ENCODE measurements at regions not wholly inside any gene's neighbourhood (a gene's known extent, or its start where the extent isn't known, plus 50 kb on each side); places are given as distances from the start of the nearest gene placed in this dataset.
A peak's percentile ranks its signal among the peaks of the same experiment; 100 is the strongest.

DNA sequence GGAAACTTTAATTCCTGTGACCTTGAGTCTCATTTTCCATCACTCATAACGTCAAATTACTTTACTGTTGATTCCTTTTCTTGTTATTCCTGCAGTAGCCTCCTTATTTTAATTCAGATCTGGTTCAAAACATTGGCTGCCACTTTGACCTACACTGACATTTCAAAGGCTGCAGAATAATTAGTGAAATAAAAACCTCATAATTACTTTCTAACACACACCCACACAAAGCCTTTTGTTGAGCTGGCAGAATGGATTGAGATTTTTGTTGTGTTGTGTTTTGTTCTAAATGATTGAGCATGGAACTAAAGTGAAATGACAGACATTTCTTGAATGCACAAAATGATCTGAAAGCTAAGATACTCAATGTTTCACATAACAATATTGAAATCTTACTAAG is 507.5 kb upstream of the STXBP6 start (continued):
- TF ChIP-seq, protein P1, sequence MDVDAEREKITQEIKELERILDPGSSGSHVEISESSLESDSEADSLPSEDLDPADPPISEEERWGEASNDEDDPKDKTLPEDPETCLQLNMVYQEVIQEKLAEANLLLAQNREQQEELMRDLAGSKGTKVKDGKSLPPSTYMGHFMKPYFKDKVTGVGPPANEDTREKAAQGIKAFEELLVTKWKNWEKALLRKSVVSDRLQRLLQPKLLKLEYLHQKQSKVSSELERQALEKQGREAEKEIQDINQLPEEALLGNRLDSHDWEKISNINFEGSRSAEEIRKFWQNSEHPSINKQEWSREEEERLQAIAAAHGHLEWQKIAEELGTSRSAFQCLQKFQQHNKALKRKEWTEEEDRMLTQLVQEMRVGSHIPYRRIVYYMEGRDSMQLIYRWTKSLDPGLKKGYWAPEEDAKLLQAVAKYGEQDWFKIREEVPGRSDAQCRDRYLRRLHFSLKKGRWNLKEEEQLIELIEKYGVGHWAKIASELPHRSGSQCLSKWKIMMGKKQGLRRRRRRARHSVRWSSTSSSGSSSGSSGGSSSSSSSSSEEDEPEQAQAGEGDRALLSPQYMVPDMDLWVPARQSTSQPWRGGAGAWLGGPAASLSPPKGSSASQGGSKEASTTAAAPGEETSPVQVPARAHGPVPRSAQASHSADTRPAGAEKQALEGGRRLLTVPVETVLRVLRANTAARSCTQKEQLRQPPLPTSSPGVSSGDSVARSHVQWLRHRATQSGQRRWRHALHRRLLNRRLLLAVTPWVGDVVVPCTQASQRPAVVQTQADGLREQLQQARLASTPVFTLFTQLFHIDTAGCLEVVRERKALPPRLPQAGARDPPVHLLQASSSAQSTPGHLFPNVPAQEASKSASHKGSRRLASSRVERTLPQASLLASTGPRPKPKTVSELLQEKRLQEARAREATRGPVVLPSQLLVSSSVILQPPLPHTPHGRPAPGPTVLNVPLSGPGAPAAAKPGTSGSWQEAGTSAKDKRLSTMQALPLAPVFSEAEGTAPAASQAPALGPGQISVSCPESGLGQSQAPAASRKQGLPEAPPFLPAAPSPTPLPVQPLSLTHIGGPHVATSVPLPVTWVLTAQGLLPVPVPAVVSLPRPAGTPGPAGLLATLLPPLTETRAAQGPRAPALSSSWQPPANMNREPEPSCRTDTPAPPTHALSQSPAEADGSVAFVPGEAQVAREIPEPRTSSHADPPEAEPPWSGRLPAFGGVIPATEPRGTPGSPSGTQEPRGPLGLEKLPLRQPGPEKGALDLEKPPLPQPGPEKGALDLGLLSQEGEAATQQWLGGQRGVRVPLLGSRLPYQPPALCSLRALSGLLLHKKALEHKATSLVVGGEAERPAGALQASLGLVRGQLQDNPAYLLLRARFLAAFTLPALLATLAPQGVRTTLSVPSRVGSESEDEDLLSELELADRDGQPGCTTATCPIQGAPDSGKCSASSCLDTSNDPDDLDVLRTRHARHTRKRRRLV (CRISPR knock-in tag; IDR thresholded peaks at IDR 0.05), result no peak
- TF ChIP-seq KDM5B (CRISPR knock-in tag; IDR thresholded peaks at IDR 0.05; ENCODE audit: borderline replicate concordance), result no peak
- TF ChIP-seq HBP1 (CRISPR knock-in tag; IDR thresholded peaks at IDR 0.05; ENCODE audit: low read depth), result no peak
- TF ChIP-seq ZNF12 (CRISPR knock-in tag; IDR thresholded peaks at IDR 0.05), result no peak
- no peak for TF ChIP-seq ZNF256 (CRISPR knock-in tag; conservative IDR thresholded peaks at IDR 0.05)
- no peak for TF ChIP-seq FOXA3 (CRISPR knock-in tag; IDR thresholded peaks at IDR 0.05)
- no peak for TF ChIP-seq FOXK2 (IDR thresholded peaks at IDR 0.05)

GRCh38 chr14:25552826-25553225 is 502.9 kb upstream of the STXBP6 start:
- 1% methylated on average over 2 of the region's 2 CpGs for WGBS (ENCODE audit: low lambda C conversion rate)
- CTCF ChIA-PET (ENCODE audit: low intra/inter-chr PET ratio, low total read pairs), result no interaction called here

More at GRCh38 chr14:25552826-25553225, 502.9 kb upstream of the STXBP6 start:
- no peak overlapping the region for H3K27ac ChIP-seq (ENCODE audit: extremely low read length, insufficient read depth, low read length)
- BruUV-seq (replicated peaks), result no TSS peak
- no peaks in the 10 kb centered on the region for H3K27me3 ChIP-seq (ENCODE audit: control insufficient read depth in 1 of 2, insufficient read depth in 2 of 2, low read length in 2 of 2)
- no peaks in the 10 kb centered on the region for H3K4me1 ChIP-seq (ENCODE audit: insufficient read depth, low read length)
- H3K79me2 ChIP-seq (ENCODE audit: insufficient read depth, low read length), result no peaks in the 10 kb centered on the region
- no peaks in the 10 kb centered on the region for H3K36me3 ChIP-seq (replicated peaks in 1 of 2; ENCODE audit: control insufficient read depth in 1 of 2, insufficient read depth in 2 of 2, low read length in 2 of 2)
- POLR2A ChIA-PET, result no interaction called here
- no peak overlapping the region for H3K4me2 ChIP-seq (ENCODE audit: low read depth, low read length)
- intact Hi-C loops (cut with micrococcal nuclease; ENCODE audit: unreplicated experiment) (no loop called here), in situ Hi-C loops (cut with HindIII; ENCODE audit: extremely low pct_ligation_motif_present, low pct_unique_long_range_greater_than_20kb) (no loop called here)
- TF ChIP-seq CENPX (CRISPR knock-in tag; IDR thresholded peaks at IDR 0.05), result no peak
- peak; percentile 71 for TF ChIP-seq ATF7 (IDR thresholded peaks at IDR 0.05)
- TF ChIP-seq ATF7 (CRISPR knock-in tag; IDR thresholded peaks at IDR 0.05), result no peak
- TF ChIP-seq REL (CRISPR knock-in tag; conservative IDR thresholded peaks at IDR 0.05), result no peak
- peak; percentile 85 for TF ChIP-seq CREB1 (IDR thresholded peaks at IDR 0.05)
- no peak for TF ChIP-seq CREB1 (CRISPR knock-in tag; IDR thresholded peaks at IDR 0.05)
- FAIRE-seq, result no peak
- H3K9ac ChIP-seq (ENCODE audit: insufficient read depth, low read depth, low read length), result no peak overlapping the region
- ATAC-seq, result no peak
- no peak overlapping the region for H3K4me3 ChIP-seq (replicated peaks in 1 of 3; ENCODE audit: insufficient read depth in 1 of 3, low read depth in 2 of 3, low read length in 3 of 3)
- no peaks in the 10 kb centered on the region for H4K20me1 ChIP-seq (ENCODE audit: insufficient read depth, low read length)
- no peak overlapping the region for H2AFZ ChIP-seq (ENCODE audit: low read length)
- peaks cover 97% of the 10 kb centered on the region for H3K9me3 ChIP-seq (ENCODE audit: low read length)
- DNase-seq (ENCODE audit: low spot score), result no peak

Data from HepG2 (cell line).